K562 (cell line): ENCODE measurements at regions not wholly inside any gene's neighbourhood (a gene's known extent, or its start where the extent isn't known, plus 50 kb on each side); places are given as distances from the start of the nearest gene placed in this dataset.

Experiments used
- CBFA2T3 ChIP-seq: fragments of 450-650 bp; IDR thresholded peaks from 2 replicates; pipeline ENCODE4 v1.6.1; 2017
- EZH2 ChIP-seq: IDR thresholded peaks from 2 replicates; pipeline ENCODE4 v1.6.1; 2012; ENCODE audit warnings: low read depth, mild to moderate bottlenecking, inconsistent platforms, low read length, borderline replicate concordance
- FOXP4 ChIP-seq: sonication (generic); formaldehyde crosslinking; IDR thresholded peaks from 2 replicates; pipeline ENCODE4 v1.8.0; 2022; ENCODE audit warnings: mild to moderate bottlenecking, missing genetic modification reagents, borderline replicate concordance
- JUN ChIP-seq, 2 experiments: sonication (generic) in 1 of 2; formaldehyde crosslinking in 1 of 2; IDR thresholded peaks; 2 replicates each; pipeline versions ENCODE4 v1.6.1 to v1.8.0; 2012 to 2022; ENCODE audit warnings: borderline replicate concordance in 2 of 2, mild to moderate bottlenecking in 2 of 2, improper control_type of control experiment in 1 of 2, low read depth in 1 of 2, low read length in 1 of 2, missing genetic modification reagents in 1 of 2
- POLR2A ChIP-seq: fragments of 450-650 bp; conservative IDR thresholded peaks from 2 replicates; pipeline ENCODE4 v1.6.1; 2016
- RAD21 ChIP-seq, 2 experiments: fragments of 250-450 bp in 1 of 2; fragments of 450-650 bp in 1 of 2; sonication (Bioruptor Pico) in 1 of 2; formaldehyde crosslinking in 1 of 2; IDR thresholded peaks in 1 of 2; conservative IDR thresholded peaks in 1 of 2; 2 replicates each; pipeline versions ENCODE4 v1.4.0 to v1.8.0; 2020 to 2022; ENCODE audit warnings: mild to moderate bottlenecking in 2 of 2, moderate library complexity in 1 of 2
- RBM39 ChIP-seq: fragments of 200-400 bp; formaldehyde crosslinking; optimal IDR thresholded peaks from 2 replicates; pipeline ENCODE3; 2018; ENCODE audit warnings: low read depth, low read length
- SMARCC2 ChIP-seq: fragments of 450-650 bp; IDR thresholded peaks from 2 replicates; pipeline ENCODE4 v1.6.1; 2017; ENCODE audit warnings: antibody characterized with exemption, moderate library complexity, mild to moderate bottlenecking, low read depth
- ZNF146 ChIP-seq: IDR thresholded peaks from one replicate; pipeline ENCODE4 v1.6.1; 2018; ENCODE audit warnings: missing compliant biosample characterization; ENCODE audit not compliant: unreplicated experiment
- ZNF274 ChIP-seq: IDR thresholded peaks from 2 replicates; pipeline ENCODE4 v1.6.1; 2011; ENCODE audit warnings: low read depth, mild to moderate bottlenecking, low read length, moderate library complexity, borderline replicate concordance
- ZNF318 ChIP-seq, 2 experiments: fragments of 450-650 bp; IDR thresholded peaks; 2 replicates each; pipeline ENCODE4 v1.6.1; 2016; ENCODE audit warnings: mild to moderate bottlenecking in 2 of 2, borderline replicate concordance in 1 of 2, low read depth in 1 of 2, moderate library complexity in 1 of 2

GRCh38 chr5:167952278-167952995 lies 339.0 kb upstream of the WWC1 start:
- TF ChIP-seq RAD21 (CRISPR knock-in tag; conservative IDR thresholded peaks at IDR 0.05 in 1 of 2, IDR thresholded peaks at IDR 0.05 in 1 of 2) (no peak), POLR2A (no peak), EZH2 (no peak), JUN (IDR thresholded peaks at IDR 0.05; ENCODE audit: borderline replicate concordance, low read depth, low read length) (no peak), JUN (CRISPR knock-in tag; IDR thresholded peaks at IDR 0.05; ENCODE audit: borderline replicate concordance) (no peak), ZNF146 (CRISPR knock-in tag) (no peak), CBFA2T3 (no peak), RBM39 (no peak), SMARCC2 (no peak), ZNF318 (IDR thresholded peaks at IDR 0.05; ENCODE audit: borderline replicate concordance in 1 of 2, low read depth in 1 of 2) (no peak), ZNF274 (no peak), FOXP4 (CRISPR knock-in tag) (no peak)
